Hepatocyte (in vitro differentiated cells): ENCODE measurements at regions not wholly inside any gene's neighbourhood (a gene's known extent, or its start where the extent isn't known, plus 50 kb on each side); places are given as distances from the start of the nearest gene placed in this dataset. TPM values are rescaled to one million over a fixed set of nuclear protein-coding genes. Genes with fewer than 3 reads are reported as not detected.
"Not testable (repeated sequence)": the region's sequence is repeated elsewhere in the genome, so short reads cannot be mapped to it uniquely, and the experiment has no call there.

Experiments used
- DNase-seq: peaks from one replicate; pipeline ENCODE4 v3.0.0-alpha.2; 2016; ENCODE audit warnings: low spot score
- H2AFZ ChIP-seq: fragments of 200-600 bp; sonication (generic); 2 replicates; pipeline ENCODE4 v1.6.0; 2016; ENCODE audit warnings: antibody characterized with exemption, mild to moderate bottlenecking
- H3K27ac ChIP-seq: fragments of 200-600 bp; sonication (generic); 2 replicates; pipeline ENCODE4 v1.5.1; 2016; ENCODE audit warnings: mild to moderate bottlenecking
- H3K27me3 ChIP-seq: fragments of 200-600 bp; sonication (generic); 2 replicates; pipeline ENCODE4 v1.6.1; 2016
- H3K36me3 ChIP-seq: fragments of 200-600 bp; sonication (generic); replicated peaks from 2 replicates; pipeline ENCODE4 v1.5.1; 2016; ENCODE audit warnings: low read depth; ENCODE audit not compliant: insufficient read depth
- H3K4me1 ChIP-seq: fragments of 200-600 bp; sonication (generic); 2 replicates; pipeline ENCODE4 v1.5.1; 2016; ENCODE audit warnings: mild to moderate bottlenecking, moderate library complexity; ENCODE audit not compliant: insufficient read depth
- H3K4me2 ChIP-seq: fragments of 200-600 bp; sonication (generic); 2 replicates; pipeline ENCODE4 v1.6.0; 2016
- H3K4me3 ChIP-seq: fragments of 200-600 bp; sonication (generic); 2 replicates; pipeline ENCODE4 v1.5.1; 2016; ENCODE audit warnings: mild to moderate bottlenecking
- H3K79me2 ChIP-seq: fragments of 200-600 bp; sonication (generic); 2 replicates; pipeline ENCODE4 v1.6.0; 2017; ENCODE audit warnings: mild to moderate bottlenecking
- H3K9me2 ChIP-seq: fragments of 200-600 bp; sonication (generic); replicated peaks from 2 replicates; pipeline ENCODE4 v1.6.0; 2017; ENCODE audit warnings: mild to moderate bottlenecking; ENCODE audit not compliant: insufficient read depth
- H3K9me3 ChIP-seq: fragments of 200-600 bp; sonication (generic); 2 replicates; pipeline ENCODE4 v1.5.1; 2016; ENCODE audit warnings: low read depth, mild to moderate bottlenecking
- H4K20me1 ChIP-seq: fragments of 200-600 bp; sonication (generic); 2 replicates; pipeline ENCODE4 v1.6.0; 2016; ENCODE audit warnings: mild to moderate bottlenecking; ENCODE audit not compliant: insufficient read depth, poor library complexity, severe bottlenecking
- WGBS: methylation state at CpG from one replicate; pipeline ENCODE4 v1.1.6; 2016; ENCODE audit warnings: low lambda C conversion rate; ENCODE audit errors: missing lambda C conversion rate; 5-methylcytosine and 5-hydroxymethylcytosine counted together
- small RNA-seq: library from RNA; depleted of rRNA; stranded (forward); fragments of <200 nt; gene quantifications from one replicate; pipeline ENCODE3, GENCODE V24; 2014

- not testable (repeated sequence) for H3K4me1 ChIP-seq, H3K4me3 ChIP-seq, H3K9me2 ChIP-seq, DNase-seq, H4K20me1 ChIP-seq, H3K9me3 ChIP-seq, H3K27ac ChIP-seq, H3K4me2 ChIP-seq, H3K36me3 ChIP-seq, H2AFZ ChIP-seq, H3K79me2 ChIP-seq, H3K27me3 ChIP-seq
- no CpG with 5 or more reads among the region's 32 CpGs for WGBS
Observed at GRCh38 chr9:61868965-61869364, 679.1 kb downstream of the SPATA31A7 start.

GRCh38 chr9:61872329-61872728 lies 682.5 kb downstream of the SPATA31A7 start:
- not testable (repeated sequence) for H2AFZ ChIP-seq, H3K9me2 ChIP-seq, H3K79me2 ChIP-seq, H3K27me3 ChIP-seq, H3K4me3 ChIP-seq, H3K36me3 ChIP-seq, H4K20me1 ChIP-seq, H3K27ac ChIP-seq, DNase-seq, H3K9me3 ChIP-seq, H3K4me2 ChIP-seq, H3K4me1 ChIP-seq
- WGBS: 56% methylated on average over 1 of the region's 2 CpGs

Small RNA genes lying in the stretch of these regions (small RNA-seq; reads per million reads assigned to genes)
- gene AL391987.6: not detected
